ENCODE measurements at regions not wholly inside any gene's neighbourhood (a gene's known extent, or its start where the extent isn't known, plus 50 kb on each side); places are given as distances from the start of the nearest gene placed in this dataset.
"Not testable (repeated sequence)": the region's sequence is repeated elsewhere in the genome, so short reads cannot be mapped to it uniquely, and the experiment has no call there.

DNA sequence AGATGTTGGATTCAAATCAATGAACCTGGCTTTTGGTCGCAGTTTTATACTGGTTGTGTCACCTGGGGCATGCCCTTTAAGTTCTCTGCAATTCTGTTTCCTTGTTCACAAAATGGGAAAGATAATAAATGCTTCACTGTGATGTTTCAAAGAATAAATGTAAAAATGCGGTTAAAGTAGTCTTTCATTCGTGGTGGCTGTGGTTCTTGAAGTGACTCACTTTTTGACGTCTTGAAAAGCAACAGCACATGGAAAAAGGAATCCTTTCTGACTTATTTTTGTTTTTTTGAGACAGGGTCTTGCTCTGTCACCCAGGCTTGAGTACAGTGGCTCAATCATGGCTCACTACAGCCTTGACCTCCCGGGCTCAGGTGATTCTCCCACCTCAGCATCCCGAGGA, 88.4 kb upstream of the SLIT3 start:
- intact Hi-C loops (cut with DNase I), result no loop called here
- WGBS, result 91% methylated on average over 6 of the region's 6 CpGs
- no peaks in the 10 kb centered on the region for H3K9me3 ChIP-seq
- no peaks in the 10 kb centered on the region for H3K27me3 ChIP-seq (replicated peaks; ENCODE audit: insufficient read depth)
- no peaks in the 10 kb centered on the region for H3K36me3 ChIP-seq
- no peaks in the 10 kb centered on the region for H3K4me1 ChIP-seq (replicated peaks)
- H3K27ac ChIP-seq, result no peak overlapping the region
- TF ChIP-seq, protein P1, sequence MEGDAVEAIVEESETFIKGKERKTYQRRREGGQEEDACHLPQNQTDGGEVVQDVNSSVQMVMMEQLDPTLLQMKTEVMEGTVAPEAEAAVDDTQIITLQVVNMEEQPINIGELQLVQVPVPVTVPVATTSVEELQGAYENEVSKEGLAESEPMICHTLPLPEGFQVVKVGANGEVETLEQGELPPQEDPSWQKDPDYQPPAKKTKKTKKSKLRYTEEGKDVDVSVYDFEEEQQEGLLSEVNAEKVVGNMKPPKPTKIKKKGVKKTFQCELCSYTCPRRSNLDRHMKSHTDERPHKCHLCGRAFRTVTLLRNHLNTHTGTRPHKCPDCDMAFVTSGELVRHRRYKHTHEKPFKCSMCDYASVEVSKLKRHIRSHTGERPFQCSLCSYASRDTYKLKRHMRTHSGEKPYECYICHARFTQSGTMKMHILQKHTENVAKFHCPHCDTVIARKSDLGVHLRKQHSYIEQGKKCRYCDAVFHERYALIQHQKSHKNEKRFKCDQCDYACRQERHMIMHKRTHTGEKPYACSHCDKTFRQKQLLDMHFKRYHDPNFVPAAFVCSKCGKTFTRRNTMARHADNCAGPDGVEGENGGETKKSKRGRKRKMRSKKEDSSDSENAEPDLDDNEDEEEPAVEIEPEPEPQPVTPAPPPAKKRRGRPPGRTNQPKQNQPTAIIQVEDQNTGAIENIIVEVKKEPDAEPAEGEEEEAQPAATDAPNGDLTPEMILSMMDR (IDR thresholded peaks at IDR 0.05), result no peak
- no peak for DNase-seq (ENCODE audit: low spot score)
- no peak overlapping the region for H3K4me3 ChIP-seq

DNA sequence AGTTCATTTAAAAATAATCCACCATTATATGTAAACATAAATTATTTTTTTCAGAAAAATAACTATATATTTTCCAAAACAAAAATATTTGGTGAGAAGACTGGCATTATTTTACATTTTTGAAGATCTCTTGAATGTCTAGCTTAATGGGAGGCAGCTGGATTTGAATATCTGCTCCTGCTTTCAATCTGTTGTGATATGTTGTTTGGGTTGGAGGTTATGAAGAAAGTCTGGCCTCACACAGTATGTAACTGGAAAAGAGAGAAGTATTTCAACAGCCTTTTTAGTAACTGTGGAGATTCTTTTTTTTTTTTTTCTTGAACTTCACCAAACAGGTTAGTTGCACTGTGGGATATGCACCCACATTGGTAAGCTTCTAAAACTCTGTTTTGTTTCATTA, 84.7 kb upstream of the SLIT3 start:
- Histone ChIP-seq H3K4me1 (replicated peaks) (no peaks in the 10 kb centered on the region), H3K9me3 (no peaks in the 10 kb centered on the region), H3K27me3 (replicated peaks; ENCODE audit: insufficient read depth) (no peaks in the 10 kb centered on the region), H3K4me3 (no peak overlapping the region), H3K27ac (no peak overlapping the region), H3K36me3 (no peaks in the 10 kb centered on the region)
- TF ChIP-seq POLR2A (IDR thresholded peaks at IDR 0.05) (no peak), POLR2AphosphoS5 (IDR thresholded peaks at IDR 0.05) (no peak)
- TF ChIP-seq, protein P1 (IDR thresholded peaks at IDR 0.05), result no peak
- intact Hi-C loops (cut with DNase I), result no loop called here
- DNase-seq (ENCODE audit: low spot score), result no peak

DNA sequence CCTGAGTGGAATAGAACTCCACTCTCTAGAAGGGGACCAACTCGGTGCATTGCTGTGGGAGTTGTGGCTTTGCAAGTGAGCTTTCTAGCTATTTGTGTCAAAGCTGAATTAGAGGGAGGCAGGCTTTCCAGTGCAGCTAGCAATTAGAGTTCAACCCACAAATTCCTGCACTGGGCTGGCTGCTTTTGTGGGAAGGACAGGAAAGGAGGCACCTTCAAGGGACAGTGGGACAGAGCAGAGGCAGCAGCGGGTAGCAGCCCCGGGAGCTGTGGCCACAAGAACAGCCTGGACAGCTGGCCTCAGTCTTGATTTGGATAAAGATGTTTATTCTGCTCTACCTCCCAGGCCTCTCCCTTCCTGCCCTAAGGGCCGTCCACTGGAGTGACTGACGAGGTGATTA, 83.7 kb upstream of the SLIT3 start:
- no peaks in the 10 kb centered on the region for H3K9me3 ChIP-seq
- 43% methylated on average over 5 of the region's 5 CpGs for WGBS
- no peak for DNase-seq (ENCODE audit: low spot score)
- H3K27ac ChIP-seq, result no peak overlapping the region
- no peaks in the 10 kb centered on the region for H3K4me1 ChIP-seq (replicated peaks)
- intact Hi-C loops (cut with DNase I), result no loop called here
- TF ChIP-seq POLR2AphosphoS5 (IDR thresholded peaks at IDR 0.05) (no peak), POLR2A (IDR thresholded peaks at IDR 0.05) (no peak)
- TF ChIP-seq, protein P1 (IDR thresholded peaks at IDR 0.05), result no peak
- H3K4me3 ChIP-seq, result no peak overlapping the region
- no peaks in the 10 kb centered on the region for H3K36me3 ChIP-seq
- no peaks in the 10 kb centered on the region for H3K27me3 ChIP-seq (replicated peaks; ENCODE audit: insufficient read depth)

DNA sequence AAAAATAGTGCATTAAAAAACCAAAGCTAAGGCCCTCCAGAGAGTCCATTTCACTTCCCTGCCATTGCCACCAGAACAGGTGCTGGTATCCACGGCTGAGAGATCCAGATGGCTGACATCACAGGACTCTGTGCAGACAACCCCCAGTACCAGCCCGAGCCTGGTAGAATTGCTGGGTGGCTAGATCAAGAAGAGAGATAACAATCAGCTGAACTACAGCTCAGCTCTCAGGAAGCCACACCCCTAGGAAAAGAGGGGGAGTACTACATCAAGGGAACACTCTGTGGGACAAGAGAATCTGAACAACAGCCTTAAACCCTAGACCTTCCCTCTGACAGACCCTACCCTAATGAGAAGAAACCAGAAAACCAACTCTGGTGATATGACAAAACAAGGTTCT, 73.8 kb upstream of the SLIT3 start:
- H3K4me1 ChIP-seq (replicated peaks), result no peaks in the 10 kb centered on the region
- no peaks in the 10 kb centered on the region for H3K27me3 ChIP-seq (replicated peaks; ENCODE audit: insufficient read depth)
- TF ChIP-seq, protein P1 (IDR thresholded peaks at IDR 0.05), result no peak
- H3K27ac ChIP-seq, result no peak overlapping the region
- H3K36me3 ChIP-seq, result no peaks in the 10 kb centered on the region
- intact Hi-C loops (cut with DNase I), result no loop called here
- no peak for DNase-seq (ENCODE audit: low spot score)
- H3K4me3 ChIP-seq, result no peak overlapping the region
- WGBS, result 41% methylated on average over 2 of the region's 2 CpGs
- H3K9me3 ChIP-seq, result no peaks in the 10 kb centered on the region

DNA sequence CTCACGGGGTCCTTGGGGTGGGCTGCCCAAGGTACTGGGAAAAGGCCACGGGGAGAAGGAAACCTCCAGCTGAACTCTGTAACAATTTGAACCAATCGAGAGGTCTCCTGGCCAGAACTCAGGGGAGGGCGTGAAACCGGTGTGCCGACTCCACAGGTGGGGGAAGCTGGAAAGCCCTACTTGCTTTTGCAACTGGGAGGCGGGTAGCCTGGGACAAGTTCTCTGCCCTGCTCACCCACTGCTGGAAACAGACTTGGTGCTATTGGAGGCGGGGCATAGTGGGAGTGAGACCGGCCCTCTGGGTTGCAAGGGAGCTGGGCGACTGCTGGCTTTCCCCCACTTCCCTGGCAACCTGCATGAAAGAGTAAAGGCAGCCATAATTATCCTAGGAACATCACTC, 73.2 kb upstream of the SLIT3 start:
- Histone ChIP-seq H3K27ac (no peak overlapping the region), H3K4me1 (replicated peaks) (no peaks in the 10 kb centered on the region), H3K9me3 (no peaks in the 10 kb centered on the region), H3K27me3 (replicated peaks; ENCODE audit: insufficient read depth) (no peaks in the 10 kb centered on the region), H3K4me3 (no peak overlapping the region), H3K36me3 (no peaks in the 10 kb centered on the region)
- no peak for DNase-seq (ENCODE audit: low spot score)
- 72% methylated on average over 10 of the region's 10 CpGs for WGBS
- TF ChIP-seq, protein P1 (IDR thresholded peaks at IDR 0.05), result no peak
- no peak for TF ChIP-seq POLR2AphosphoS5 (IDR thresholded peaks at IDR 0.05)
- TF ChIP-seq POLR2A (IDR thresholded peaks at IDR 0.05), result no peak
- intact Hi-C loops (cut with DNase I), result no loop called here

DNA sequence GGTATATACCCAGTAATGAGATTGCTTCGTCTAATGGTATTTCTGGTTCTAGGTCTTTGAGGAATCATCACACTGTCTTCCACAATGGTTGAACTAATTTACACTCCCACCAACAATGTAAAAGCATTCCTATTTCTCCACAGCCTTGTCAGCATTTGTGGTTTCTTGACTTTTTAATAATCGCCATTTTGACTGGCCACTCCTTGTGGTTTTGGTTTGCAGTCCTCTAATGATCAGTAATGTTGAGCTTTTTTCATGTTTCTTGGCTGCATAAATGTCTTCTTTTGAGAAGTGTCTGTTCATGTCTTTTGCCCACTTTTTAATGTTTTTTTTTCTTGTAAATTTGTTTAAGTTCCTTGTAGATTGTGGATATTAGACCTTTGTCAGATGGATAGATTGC, 70.9 kb upstream of the SLIT3 start:
- 85% methylated on average over 2 of the region's 2 CpGs for WGBS
- DNase-seq (ENCODE audit: low spot score); H3K27ac ChIP-seq; H3K9me3 ChIP-seq; H3K36me3 ChIP-seq; H3K27me3 ChIP-seq (replicated peaks; ENCODE audit: insufficient read depth); H3K4me1 ChIP-seq (replicated peaks); H3K4me3 ChIP-seq; intact Hi-C loops (cut with DNase I): not testable (repeated sequence)

Data from prostate gland (tissue), 2 donors.